K562 (cell line): ENCODE measurements at regions not wholly inside any gene's neighbourhood (a gene's known extent, or its start where the extent isn't known, plus 50 kb on each side); places are given as distances from the start of the nearest gene placed in this dataset.
A peak's percentile ranks its signal among the peaks of the same experiment; 100 is the strongest.

Experiments
- ATAC-seq: fragments of 200-7000 bp; cut with Tn5 transposase; 3 replicates; pipeline ENCODE4 v1.9.1; 2020; ENCODE audit warnings: moderate library complexity
- BruUV-seq: library from RNA; stranded (reverse); fragments of 400-500 nt; replicated peaks from 2 replicates; lab custom pipeline; 2021; lab: Mats Ljungman, UMichigan
- CTCF ChIA-PET: fragments of 300-600 bp; formaldehyde crosslinking; extraction: SDS; loops from one replicate; lab custom pipeline; 2021; ENCODE audit warnings: low intra/inter-chr PET ratio; lab: Yijun Ruan, JAX
- POLR2A ChIA-PET: fragments of 300-600, 350-650 bp; sonication (Branson Sonifier 250); formaldehyde crosslinking; extraction: SDS; loops from one replicate; lab custom pipeline; 2021; ENCODE audit warnings: antibody characterized with exemption, inconsistent platforms; lab: Yijun Ruan, JAX
- DNase-seq, 4 experiments: peaks; one replicate each; pipeline versions ENCODE4 v3.0.0 to v3.0.0-alpha.2; 2011 to 2018; ENCODE audit warnings: low spot score in 3 of 4, mixed read lengths in 3 of 4; ENCODE audit errors: extremely low read depth in 1 of 4
- FAIRE-seq: peaks from 2 replicates; lab custom pipeline; 2011; peaks lifted over from hg19 to GRCh38; lab: Jason Lieb, UNC
- H2AFZ ChIP-seq: 2 replicates; pipeline ENCODE4 v1.6.0; 2011; ENCODE audit warnings: low read depth, low read length, control low read depth, inconsistent platforms
- H3K27ac ChIP-seq: fragments of 200-600 bp; 3 replicates; pipeline ENCODE4 v1.8.0; 2011; ENCODE audit warnings: low read depth, mild to moderate bottlenecking, control low read depth, inconsistent platforms, low read length, moderate library complexity, mixed read lengths; ENCODE audit errors: extremely low read depth
- H3K27me3 ChIP-seq, 2 experiments: fragments of 300-600 bp in 1 of 2; 2 replicates in 1 of 2; 3 replicates in 1 of 2; pipeline versions ENCODE4 v1.6.0 to v1.8.0; 2011; ENCODE audit warnings: inconsistent platforms in 2 of 2, low read length in 2 of 2, mild to moderate bottlenecking in 1 of 2, mixed read lengths in 1 of 2, moderate library complexity in 1 of 2; ENCODE audit not compliant: control insufficient read depth in 2 of 2, insufficient read depth in 2 of 2
- H3K36me3 ChIP-seq: fragments of 300-600 bp; 3 replicates; pipeline ENCODE4 v1.8.0; 2011; ENCODE audit warnings: mild to moderate bottlenecking, low read length, inconsistent platforms; ENCODE audit not compliant: control insufficient read depth, insufficient read depth
- H3K4me1 ChIP-seq, 2 experiments: fragments of 200-600 bp in 1 of 2; replicated peaks in 1 of 2; 2 replicates in 1 of 2; 3 replicates in 1 of 2; pipeline versions ENCODE4 v1.5.1 to v1.8.0; 2011; ENCODE audit warnings: inconsistent platforms in 2 of 2, low read length in 2 of 2, mild to moderate bottlenecking in 1 of 2, mixed read lengths in 1 of 2, moderate library complexity in 1 of 2; ENCODE audit not compliant: control insufficient read depth in 2 of 2, insufficient read depth in 2 of 2
- H3K4me2 ChIP-seq: 2 replicates; pipeline ENCODE4 v1.6.1; 2011; ENCODE audit warnings: low read length, control low read depth, inconsistent platforms, mixed read lengths; ENCODE audit not compliant: insufficient read depth
- H3K4me3 ChIP-seq: fragments of 200-600 bp; sonication (generic), shearing (Covaris generic); 2 replicates; pipeline ENCODE4 v1.5.1; 2016; ENCODE audit warnings: control low read depth, inconsistent platforms
- H3K79me2 ChIP-seq: fragments of 200-600 bp; 3 replicates; pipeline ENCODE4 v1.8.0; 2011; ENCODE audit warnings: low read length, inconsistent platforms; ENCODE audit not compliant: control insufficient read depth, insufficient read depth
- H3K9ac ChIP-seq, 2 experiments: 2 replicates each; pipeline versions ENCODE4 v1.6.0 to v1.6.1; 2011; ENCODE audit warnings: low read depth in 2 of 2, low read length in 2 of 2, control low read depth in 1 of 2, inconsistent platforms in 1 of 2, mild to moderate bottlenecking in 1 of 2, mixed read lengths in 1 of 2; ENCODE audit not compliant: insufficient read depth in 1 of 2
- H3K9me1 ChIP-seq: one replicate; pipeline ENCODE4 v1.6.0; 2011; ENCODE audit warnings: inconsistent platforms, mild to moderate bottlenecking, low read length, moderate library complexity; ENCODE audit not compliant: control insufficient read depth, insufficient read depth
- H3K9me3 ChIP-seq: replicated peaks from 2 replicates; pipeline ENCODE4 v1.5.1; 2011; ENCODE audit warnings: low read depth, low read length, inconsistent platforms; ENCODE audit not compliant: control insufficient read depth, insufficient read depth
- H4K20me1 ChIP-seq: replicated peaks from 2 replicates; pipeline ENCODE4 v1.6.1; 2011; ENCODE audit warnings: low read length, inconsistent platforms, mixed read lengths; ENCODE audit not compliant: control insufficient read depth, insufficient read depth
- BCL6 ChIP-seq: fragments of 250-450 bp; sonication (Bioruptor Pico); IDR thresholded peaks from 2 replicates; pipeline ENCODE4 v1.4.0; 2020
- CTCF ChIP-seq, 3 experiments: IDR thresholded peaks in 2 of 3; conservative IDR thresholded peaks in 1 of 3; 2 replicates each; pipeline ENCODE4 v1.5.1; 2011 to 2012; ENCODE audit warnings: low read length in 3 of 3, mild to moderate bottlenecking in 3 of 3, control low read depth in 2 of 3, improper control_type of control experiment in 1 of 3, inconsistent platforms in 1 of 3, low read depth in 1 of 3, mixed read lengths in 1 of 3, moderate library complexity in 1 of 3; ENCODE audit not compliant: insufficient read depth in 2 of 3
- DMBX1 ChIP-seq: fragments of 250-450 bp; sonication (Bioruptor Pico); IDR thresholded peaks from 2 replicates; pipeline ENCODE4 v1.8.0; 2022; ENCODE audit warnings: inconsistent platforms, mild to moderate bottlenecking, moderate library complexity, borderline replicate concordance
- IFI16 ChIP-seq: fragments of 250-450 bp; sonication (Bioruptor Pico); IDR thresholded peaks from 2 replicates; pipeline ENCODE4 v2.1.2; 2022; ENCODE audit warnings: mild to moderate bottlenecking, inconsistent platforms
- NBN ChIP-seq: fragments of 450-650 bp; IDR thresholded peaks from 2 replicates; pipeline ENCODE4 v1.6.1; 2016; ENCODE audit warnings: low read depth, mild to moderate bottlenecking
- NR2C1 ChIP-seq, 2 experiments: fragments of 450-650 bp; IDR thresholded peaks; 2 replicates each; pipeline ENCODE4 v1.6.1; 2017; ENCODE audit warnings: mild to moderate bottlenecking in 2 of 2, antibody characterized with exemption in 1 of 2, inconsistent platforms in 1 of 2, missing compliant biosample characterization in 1 of 2, missing genetic modification characterization in 1 of 2
- OTX1 ChIP-seq: fragments of 450-650 bp; formaldehyde crosslinking; IDR thresholded peaks from 2 replicates; pipeline ENCODE4 v1.4.0; 2022; ENCODE audit warnings: mild to moderate bottlenecking
- RERE ChIP-seq: sonication (generic); formaldehyde crosslinking; IDR thresholded peaks from 2 replicates; pipeline ENCODE4 v1.8.0; 2023; ENCODE audit warnings: missing genetic modification reagents, mild to moderate bottlenecking, borderline replicate concordance
- ZKSCAN1 ChIP-seq: fragments of 150-350 bp; IDR thresholded peaks from 2 replicates; pipeline ENCODE4 v1.6.1; 2016; ENCODE audit warnings: low read depth, low read length
- ZNF347 ChIP-seq: fragments of 450-650 bp; formaldehyde crosslinking; IDR thresholded peaks from 2 replicates; pipeline ENCODE4 v1.4.0; 2020; ENCODE audit warnings: low read depth, mild to moderate bottlenecking, moderate library complexity
- ZNF41 ChIP-seq: fragments of 250-450 bp; sonication (Bioruptor Pico); conservative IDR thresholded peaks from 2 replicates; pipeline ENCODE4 v1.4.0; 2020; ENCODE audit warnings: mild to moderate bottlenecking
- ZNF655 ChIP-seq: fragments of 250-450 bp; sonication (Bioruptor Pico); IDR thresholded peaks from 2 replicates; pipeline ENCODE4 v1.5.0; 2021
- ZNF778 ChIP-seq: fragments of 450-650 bp; formaldehyde crosslinking; IDR thresholded peaks from 2 replicates; pipeline ENCODE4 v1.4.0; 2020; ENCODE audit warnings: mild to moderate bottlenecking, moderate library complexity
- WGBS: fragments of 100-300 bp; shearing (Covaris generic); methylation state at CpG from one replicate; pipeline ENCODE4 v1.1.6; 2016; ENCODE audit warnings: low coverage, mixed read lengths; ENCODE audit not compliant: insufficient coverage; ENCODE audit errors: missing lambda C conversion rate; 5-methylcytosine and 5-hydroxymethylcytosine counted together
- in situ Hi-C: fragments of 300-500 bp; cut with MboI; formaldehyde crosslinking; loops from 4 replicates; pipeline ENCODE4 v1.15.0; 2018; ENCODE audit warnings: inconsistent platforms, mixed read lengths
- intact Hi-C: fragments of 100-400 bp; cut with micrococcal nuclease; formaldehyde crosslinking; loops from 2 replicates; pipeline ENCODE4 v1.14.2; 2022

- no peak for TF ChIP-seq RERE (CRISPR knock-in tag)
- no peak for TF ChIP-seq ZNF347
- TF ChIP-seq, all 486 proteins: peak for 0
Measured at GRCh38 chr2:33730193-33730592, 131.1 kb upstream of the FAM98A start (continued).

- no TSS peak for BruUV-seq
- no peaks in the 10 kb centered on the region for H3K79me2 ChIP-seq
- no peak for ATAC-seq
- H3K27ac ChIP-seq = no peak overlapping the region
- peaks cover 0 to 7% of the 10 kb centered on the region in 2 experiments; a peak in 2 of 5 replicates for H3K27me3 ChIP-seq
- intact Hi-C loops = no loop called here
- no peak for FAIRE-seq
- H3K9me3 ChIP-seq = no peaks in the 10 kb centered on the region
- peaks cover 0 to 13% of the 10 kb centered on the region in 2 experiments; a peak in 3 of 5 replicates for H3K4me1 ChIP-seq
- DNase-seq = no peak
- ChIA-PET POLR2A (interaction anchor here (1.0 kb wide), 1 partner anchor 20 kb away, joined by 4 read pairs; no protein-coding TSS in a partner anchor), CTCF (no interaction called here)
- H3K4me3 ChIP-seq = no peak overlapping the region
- H3K9ac ChIP-seq = no peak overlapping the region
- H3K9me1 ChIP-seq = no peaks in the 10 kb centered on the region
- no peaks in the 10 kb centered on the region for H3K36me3 ChIP-seq
- H3K4me2 ChIP-seq = no peak overlapping the region
- peak overlapping the region; percentile 39; the same call in 1 of the 2 replicates for H2AFZ ChIP-seq
- H4K20me1 ChIP-seq = no peaks in the 10 kb centered on the region
- in situ Hi-C loops = no loop called here
- 7% methylated on average over 1 of the region's 1 CpG for WGBS
- no peak for TF ChIP-seq ZKSCAN1
- no peak for TF ChIP-seq ZNF778 (CRISPR knock-in tag)
- no peak for TF ChIP-seq NR2C1 (IDR thresholded peaks at IDR 0.05)
- TF ChIP-seq NR2C1 (tag; IDR thresholded peaks at IDR 0.05) = no peak
- TF ChIP-seq BCL6 (CRISPR knock-in tag) = no peak
- no peak for TF ChIP-seq ZNF655 (CRISPR knock-in tag)
- TF ChIP-seq OTX1 (CRISPR knock-in tag) = no peak
- TF ChIP-seq CTCF (IDR thresholded peaks at IDR 0.05 in 2 of 3, conservative IDR thresholded peaks at IDR 0.05 in 1 of 3; ENCODE audit: insufficient read depth in 2 of 3, low read depth in 1 of 3, low read length in 3 of 3) = no peak
- TF ChIP-seq IFI16 (CRISPR knock-in tag) = no peak
- no peak for TF ChIP-seq DMBX1
- TF ChIP-seq ZNF41 (CRISPR knock-in tag) = no peak
- no peak for TF ChIP-seq NBN
Measured at GRCh38 chr2:33729353-33729752, 130.3 kb upstream of the FAM98A start.
